ENCODE measurements at regions not wholly inside any gene's neighbourhood (a gene's known extent, or its start where the extent isn't known, plus 50 kb on each side); places are given as distances from the start of the nearest gene placed in this dataset.
A peak's percentile ranks its signal among the peaks of the same experiment; 100 is the strongest.

DNA sequence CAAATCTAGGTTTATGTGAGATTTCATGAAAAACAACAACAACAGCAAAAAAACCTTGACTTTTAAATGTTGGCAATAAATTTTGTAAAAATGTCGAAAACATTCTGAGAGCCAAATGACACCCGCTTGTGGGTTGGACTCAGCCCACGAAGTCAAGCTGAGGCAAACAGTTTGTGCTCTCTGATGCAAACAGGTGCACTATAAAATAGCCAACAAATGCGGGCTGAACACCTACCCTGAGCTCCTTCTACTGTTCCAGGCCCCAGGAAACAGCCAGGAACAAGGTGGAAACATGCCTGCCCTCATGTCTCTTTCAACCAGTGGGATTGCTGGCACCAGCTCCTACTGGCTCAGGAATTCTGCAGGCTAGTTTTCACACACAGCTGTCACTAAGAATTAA is 105.0 kb upstream of the ZNF716 start:
- WGBS, 5 donors: 71 to 84% (median 80%) methylated on average over 4 of the region's 4 CpGs
- no peak overlapping the region for H3K4me3 ChIP-seq
- no peak for DNase-seq
- TF ChIP-seq POLR2A (IDR thresholded peaks at IDR 0.05) (no peak), POLR2AphosphoS5 (IDR thresholded peaks at IDR 0.05) (no peak)
- TF ChIP-seq, protein P1, sequence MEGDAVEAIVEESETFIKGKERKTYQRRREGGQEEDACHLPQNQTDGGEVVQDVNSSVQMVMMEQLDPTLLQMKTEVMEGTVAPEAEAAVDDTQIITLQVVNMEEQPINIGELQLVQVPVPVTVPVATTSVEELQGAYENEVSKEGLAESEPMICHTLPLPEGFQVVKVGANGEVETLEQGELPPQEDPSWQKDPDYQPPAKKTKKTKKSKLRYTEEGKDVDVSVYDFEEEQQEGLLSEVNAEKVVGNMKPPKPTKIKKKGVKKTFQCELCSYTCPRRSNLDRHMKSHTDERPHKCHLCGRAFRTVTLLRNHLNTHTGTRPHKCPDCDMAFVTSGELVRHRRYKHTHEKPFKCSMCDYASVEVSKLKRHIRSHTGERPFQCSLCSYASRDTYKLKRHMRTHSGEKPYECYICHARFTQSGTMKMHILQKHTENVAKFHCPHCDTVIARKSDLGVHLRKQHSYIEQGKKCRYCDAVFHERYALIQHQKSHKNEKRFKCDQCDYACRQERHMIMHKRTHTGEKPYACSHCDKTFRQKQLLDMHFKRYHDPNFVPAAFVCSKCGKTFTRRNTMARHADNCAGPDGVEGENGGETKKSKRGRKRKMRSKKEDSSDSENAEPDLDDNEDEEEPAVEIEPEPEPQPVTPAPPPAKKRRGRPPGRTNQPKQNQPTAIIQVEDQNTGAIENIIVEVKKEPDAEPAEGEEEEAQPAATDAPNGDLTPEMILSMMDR (IDR thresholded peaks at IDR 0.05 in 8 of 11, conservative IDR thresholded peaks at IDR 0.05 in 3 of 11): no peak
- H3K27me3 ChIP-seq (replicated peaks in 1 of 7): no peaks in the 10 kb centered on the region
- intact Hi-C loops (cut with DNase I; ENCODE audit: low total_unique reads): no loop called here
- H3K9me3 ChIP-seq: peaks cover 0 to 99% (median 64%) of the 10 kb centered on the region in 8 donors
- no peak overlapping the region for H3K27ac ChIP-seq
- H3K4me1 ChIP-seq: no peaks in the 10 kb centered on the region
- no peaks in the 10 kb centered on the region for H3K36me3 ChIP-seq

DNA sequence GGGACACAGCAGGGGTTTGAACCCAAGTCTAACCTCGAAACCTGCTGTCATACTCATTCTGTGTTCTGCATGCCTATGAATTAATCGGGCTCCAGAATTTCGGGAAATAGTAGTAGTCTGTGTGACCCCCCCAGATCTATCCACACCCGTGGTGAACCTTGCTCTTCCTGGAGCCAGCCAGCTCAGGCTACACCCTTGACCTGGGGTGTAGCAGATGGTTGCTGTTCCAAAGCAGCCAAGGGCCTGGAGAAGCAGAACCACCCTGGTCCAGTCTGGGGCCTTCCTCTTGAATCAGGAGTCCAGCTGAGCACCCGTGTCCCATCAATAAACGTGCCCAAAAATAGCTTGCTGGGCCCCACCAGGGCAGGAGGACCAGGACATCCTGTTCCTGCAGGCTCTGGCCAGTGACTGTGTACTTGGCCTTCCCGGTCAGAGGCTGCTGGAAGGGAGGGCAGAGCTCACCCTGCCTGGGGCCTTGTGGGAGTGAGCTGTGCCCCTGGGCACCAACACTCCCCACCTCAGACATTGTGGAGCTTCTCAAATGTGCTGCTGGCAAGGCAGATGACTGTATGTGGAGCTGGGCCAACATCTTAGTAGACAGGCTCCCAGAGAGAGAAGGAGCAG is 101.2 kb upstream of the ZNF716 start:
- H3K4me1 ChIP-seq: no peaks in the 10 kb centered on the region
- peaks cover 0 to 99% (median 65%) of the 10 kb centered on the region in 8 donors for H3K9me3 ChIP-seq
- no peaks in the 10 kb centered on the region for H3K27me3 ChIP-seq (replicated peaks in 1 of 7)
- peak overlapping the region in 6 of 8 donors; percentile 38 to 58 (median 45) for H3K27ac ChIP-seq
- no peak overlapping the region for H3K4me3 ChIP-seq
- intact Hi-C loops (cut with DNase I; ENCODE audit: low total_unique reads): no loop called here
- 52 to 71% (median 60%) methylated on average over 6 to 7 of the region's 7 CpGs for WGBS, 5 donors
- H3K36me3 ChIP-seq: no peaks in the 10 kb centered on the region
- TF ChIP-seq, protein P1 (IDR thresholded peaks at IDR 0.05 in 8 of 11, conservative IDR thresholded peaks at IDR 0.05 in 3 of 11): no peak
- peak; percentile 40 to 67 (median 49) for TF ChIP-seq POLR2AphosphoS5 (IDR thresholded peaks at IDR 0.05)
- TF ChIP-seq POLR2A (IDR thresholded peaks at IDR 0.05): no peak
- no peak for DNase-seq

DNA sequence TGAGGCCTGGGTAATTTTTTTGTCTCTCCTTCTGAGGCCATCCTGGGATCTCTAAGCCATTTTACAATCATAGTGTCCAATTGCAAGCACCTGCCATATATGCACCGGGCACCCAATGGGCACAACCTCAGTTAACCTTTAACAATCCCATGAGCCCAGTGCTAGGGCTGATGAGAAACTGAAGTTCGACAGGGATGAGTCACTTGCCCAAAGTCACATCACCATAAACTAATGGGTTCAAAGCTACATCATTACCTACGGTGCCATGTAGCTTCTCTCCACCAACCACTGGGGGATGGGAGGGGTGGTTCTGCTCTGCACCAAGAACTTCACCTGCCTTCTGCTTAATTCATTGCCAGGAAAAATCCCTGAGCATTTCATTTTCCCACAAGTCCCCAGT is 95.8 kb upstream of the ZNF716 start:
- Histone ChIP-seq H3K4me1 (peaks cover 0 to 11% (median 0%) of the 10 kb centered on the region in 6 donors), H3K27ac (no peak overlapping the region), H3K4me3 (no peak overlapping the region), H3K27me3 (replicated peaks in 1 of 7) (no peaks in the 10 kb centered on the region), H3K36me3 (no peaks in the 10 kb centered on the region), H3K9me3 (peaks cover 0 to 96% (median 70%) of the 10 kb centered on the region in 8 donors)
- intact Hi-C loops (cut with DNase I; ENCODE audit: low total_unique reads): no loop called here
- no peak for DNase-seq
- 68 to 91% (median 84%) methylated on average over 3 of the region's 3 CpGs for WGBS, 5 donors
- no peak for TF ChIP-seq POLR2A (IDR thresholded peaks at IDR 0.05)
- TF ChIP-seq POLR2AphosphoS5 (IDR thresholded peaks at IDR 0.05): no peak
- TF ChIP-seq, protein P1 (IDR thresholded peaks at IDR 0.05 in 8 of 11, conservative IDR thresholded peaks at IDR 0.05 in 3 of 11): no peak

DNA sequence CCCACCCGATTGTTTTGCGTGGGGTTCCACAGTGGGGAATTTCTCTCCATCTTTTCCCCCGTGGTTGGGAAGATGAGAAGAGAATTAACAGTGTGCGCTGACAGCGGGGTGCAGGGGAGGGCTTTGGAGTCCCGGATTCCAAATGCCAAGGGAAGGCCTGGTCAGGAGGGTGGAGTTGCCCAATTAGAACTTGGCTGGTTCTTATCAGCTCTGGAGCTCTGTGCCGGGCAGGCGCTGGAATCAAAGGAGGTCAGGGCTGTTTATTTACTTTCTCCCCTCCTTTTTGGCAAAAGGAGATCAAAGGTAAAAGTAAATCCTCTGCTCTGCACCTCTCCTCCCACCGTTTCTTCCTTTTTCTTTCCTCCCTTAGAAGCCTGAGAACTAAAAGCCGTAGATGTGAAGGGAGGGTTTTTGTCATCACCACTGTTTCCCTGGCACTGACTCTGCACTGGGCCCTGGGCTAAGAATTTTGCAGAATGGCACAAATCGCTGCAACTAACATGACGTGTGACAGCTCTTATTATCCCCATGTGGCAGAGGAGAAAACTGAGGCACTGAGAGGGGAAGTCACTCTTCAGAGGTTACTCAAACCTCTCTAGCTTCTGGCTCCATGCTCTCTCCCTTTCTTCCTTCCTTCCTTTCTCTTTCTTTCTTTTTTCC is 95.2 kb upstream of the ZNF716 start:
- intact Hi-C loops (cut with DNase I; ENCODE audit: low total_unique reads): no loop called here
- Histone ChIP-seq H3K4me1 (peaks cover 0 to 11% (median 0%) of the 10 kb centered on the region in 6 donors), H3K27me3 (replicated peaks in 1 of 7) (no peaks in the 10 kb centered on the region), H3K27ac (peak overlapping the region in 1 of 8 donors; percentile 30), H3K4me3 (no peak overlapping the region), H3K9me3 (peaks cover 0 to 96% (median 73%) of the 10 kb centered on the region in 8 donors), H3K36me3 (no peaks in the 10 kb centered on the region)
- DNase-seq: no peak
- TF ChIP-seq POLR2AphosphoS5 (IDR thresholded peaks at IDR 0.05): no peak
- TF ChIP-seq POLR2A (IDR thresholded peaks at IDR 0.05): no peak
- TF ChIP-seq, protein P1 (IDR thresholded peaks at IDR 0.05 in 8 of 11, conservative IDR thresholded peaks at IDR 0.05 in 3 of 11): no peak
- WGBS, 5 donors: 62 to 78% (median 71%) methylated on average over 12 of the region's 12 CpGs
